22Rv1 (cell line): ENCODE measurements at regions not wholly inside any gene's neighbourhood (a gene's known extent, or its start where the extent isn't known, plus 50 kb on each side); places are given as distances from the start of the nearest gene placed in this dataset.
"Not testable (repeated sequence)": the region's sequence is repeated elsewhere in the genome, so short reads cannot be mapped to it uniquely, and the experiment has no call there.

Source experiments
- H3K27ac ChIP-seq: fragments of 450-650 bp; 2 replicates; pipeline ENCODE4 v1.5.1; 2017
- ZFX ChIP-seq: fragments of 450-650 bp; IDR thresholded peaks from 2 replicates; pipeline ENCODE4 v1.6.1; 2017; ENCODE audit warnings: antibody characterized with exemption, borderline replicate concordance
- TF ChIP-seq, protein P1 (sequence below): fragments of 450-650 bp; IDR thresholded peaks from 2 replicates; pipeline ENCODE4 v1.5.1; 2017; ENCODE audit warnings: mild to moderate bottlenecking

- no peak overlapping the region for H3K27ac ChIP-seq
- TF ChIP-seq, protein P1, sequence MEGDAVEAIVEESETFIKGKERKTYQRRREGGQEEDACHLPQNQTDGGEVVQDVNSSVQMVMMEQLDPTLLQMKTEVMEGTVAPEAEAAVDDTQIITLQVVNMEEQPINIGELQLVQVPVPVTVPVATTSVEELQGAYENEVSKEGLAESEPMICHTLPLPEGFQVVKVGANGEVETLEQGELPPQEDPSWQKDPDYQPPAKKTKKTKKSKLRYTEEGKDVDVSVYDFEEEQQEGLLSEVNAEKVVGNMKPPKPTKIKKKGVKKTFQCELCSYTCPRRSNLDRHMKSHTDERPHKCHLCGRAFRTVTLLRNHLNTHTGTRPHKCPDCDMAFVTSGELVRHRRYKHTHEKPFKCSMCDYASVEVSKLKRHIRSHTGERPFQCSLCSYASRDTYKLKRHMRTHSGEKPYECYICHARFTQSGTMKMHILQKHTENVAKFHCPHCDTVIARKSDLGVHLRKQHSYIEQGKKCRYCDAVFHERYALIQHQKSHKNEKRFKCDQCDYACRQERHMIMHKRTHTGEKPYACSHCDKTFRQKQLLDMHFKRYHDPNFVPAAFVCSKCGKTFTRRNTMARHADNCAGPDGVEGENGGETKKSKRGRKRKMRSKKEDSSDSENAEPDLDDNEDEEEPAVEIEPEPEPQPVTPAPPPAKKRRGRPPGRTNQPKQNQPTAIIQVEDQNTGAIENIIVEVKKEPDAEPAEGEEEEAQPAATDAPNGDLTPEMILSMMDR, result no peak
Observed at GRCh38 chr1:118555638-118556037, 370.6 kb upstream of the SPAG17 start.

DNA sequence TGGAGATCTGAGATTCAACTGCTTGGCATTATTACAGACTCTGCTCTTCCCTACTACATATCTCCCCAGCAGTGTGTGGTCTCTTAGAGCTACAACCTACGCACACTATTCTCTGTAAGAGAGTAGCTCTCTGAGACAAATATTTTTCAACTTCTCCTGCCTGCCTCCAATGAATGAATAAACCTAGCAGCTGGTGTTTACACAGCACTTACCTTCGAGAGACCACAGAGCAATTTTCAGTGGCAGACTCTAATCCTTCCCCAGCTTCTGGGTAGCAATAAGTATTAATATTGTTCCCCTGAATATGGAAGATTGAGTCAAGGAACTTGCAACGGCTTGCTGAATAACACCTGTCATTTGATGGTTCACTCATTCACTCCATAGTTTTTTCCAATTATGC is 350.9 kb upstream of the SPAG17 start:
- H3K27ac ChIP-seq, result no peak overlapping the region
- TF ChIP-seq, protein P1, result no peak
- TF ChIP-seq ZFX, result no peak

GRCh38 chr1:118511922-118512321 is 326.9 kb upstream of the SPAG17 start:
- not testable (repeated sequence) for H3K27ac ChIP-seq

GRCh38 chr1:118504867-118505266 is 319.8 kb upstream of the SPAG17 start:
- TF ChIP-seq, protein P1, result no peak
- no peak for TF ChIP-seq ZFX
- no peak overlapping the region for H3K27ac ChIP-seq

DNA sequence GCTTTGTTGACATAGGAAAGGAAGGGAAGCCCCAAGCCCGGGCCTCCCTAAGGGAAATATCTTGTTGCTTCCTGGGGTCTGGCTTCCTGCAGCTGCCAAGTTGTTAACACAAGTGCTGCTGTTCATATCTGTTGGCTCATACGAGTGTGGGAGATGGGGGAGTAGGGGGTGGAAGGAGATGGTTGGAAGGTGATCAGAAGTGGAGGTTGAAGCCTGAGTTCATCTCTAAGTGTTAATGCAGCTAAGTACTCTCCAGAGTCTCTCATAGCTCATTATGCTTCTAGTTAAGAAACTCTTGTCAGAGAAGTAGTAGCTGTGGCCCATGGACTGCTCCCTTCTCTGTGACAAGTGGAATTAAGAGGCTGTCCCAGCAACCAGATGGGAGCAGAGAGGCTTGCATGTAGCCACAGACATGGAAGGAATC is 319.2 kb upstream of the SPAG17 start:
- no peak overlapping the region for H3K27ac ChIP-seq
- no peak for TF ChIP-seq ZFX
- TF ChIP-seq, protein P1, result no peak

DNA sequence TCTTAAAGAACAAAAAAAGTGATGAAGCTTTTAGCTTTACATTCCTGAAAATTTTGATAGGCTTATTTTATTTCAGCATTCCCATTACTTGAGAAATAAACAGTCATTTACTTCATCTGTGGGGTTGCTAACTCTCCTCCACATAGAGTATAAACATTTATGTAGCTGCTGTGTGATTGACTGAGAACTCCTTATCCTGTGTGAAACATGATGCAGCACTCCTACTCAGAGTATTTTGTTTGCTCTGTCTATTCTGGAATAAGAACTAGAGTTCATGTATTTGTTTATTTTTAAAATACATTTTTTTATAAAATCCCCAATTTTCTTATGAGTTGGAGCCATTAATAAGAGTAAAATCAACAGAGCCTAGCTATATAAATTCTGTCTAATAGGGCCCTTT is 318.7 kb upstream of the SPAG17 start:
- H3K27ac ChIP-seq, result no peak overlapping the region
- no peak for TF ChIP-seq ZFX
- TF ChIP-seq, protein P1, result no peak

DNA sequence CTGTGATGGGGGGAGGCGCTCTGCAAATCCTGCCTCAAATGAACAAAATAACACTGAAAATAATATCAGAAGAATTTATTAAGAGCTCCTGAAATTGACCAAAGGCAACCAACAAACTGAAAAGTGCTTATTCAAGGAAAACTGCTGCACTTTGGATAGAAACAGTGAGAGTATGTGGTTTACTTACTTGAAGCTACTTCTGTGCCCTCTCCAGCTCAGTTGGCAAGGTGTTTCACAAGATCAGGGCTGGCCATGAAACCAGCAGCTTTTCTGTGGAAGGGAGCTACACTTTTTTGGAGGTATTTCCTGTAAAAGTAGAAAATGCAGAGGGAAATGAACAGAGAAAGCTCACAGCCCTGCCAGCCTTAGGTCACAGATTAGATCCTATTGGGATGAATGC is 310.0 kb upstream of the SPAG17 start:
- no peak overlapping the region for H3K27ac ChIP-seq
- TF ChIP-seq ZFX, result no peak
- TF ChIP-seq, protein P1, result no peak

DNA sequence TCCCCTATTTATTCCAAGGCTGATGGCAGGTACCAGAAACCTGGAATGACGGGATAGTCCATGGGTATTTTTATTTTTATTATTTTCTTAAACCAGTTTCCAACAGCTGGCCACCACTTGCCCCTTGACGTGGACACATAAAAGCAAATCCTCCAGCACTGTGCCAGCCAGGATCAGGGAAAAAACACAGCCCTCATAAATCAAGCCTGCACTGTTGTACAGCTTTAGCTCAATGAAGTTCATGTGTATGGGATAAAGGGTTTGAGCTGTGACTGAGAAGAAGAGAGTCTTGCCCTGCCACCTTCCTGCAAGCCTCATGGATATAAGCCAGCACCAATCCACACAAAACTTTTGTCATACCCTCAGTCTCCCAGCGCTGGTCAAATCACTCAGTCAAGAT is 303.8 kb upstream of the SPAG17 start:
- peak overlapping the region; percentile 48 for H3K27ac ChIP-seq

More for the DNA sequence above, 303.8 kb upstream of the SPAG17 start:
- TF ChIP-seq, protein P1, result no peak
- TF ChIP-seq ZFX, result no peak
